ENCODE measurements at regions not wholly inside any gene's neighbourhood (a gene's known extent, or its start where the extent isn't known, plus 50 kb on each side); places are given as distances from the start of the nearest gene placed in this dataset.
"Not testable (repeated sequence)": the region's sequence is repeated elsewhere in the genome, so short reads cannot be mapped to it uniquely, and the experiment has no call there.

- TF ChIP-seq, protein P1, sequence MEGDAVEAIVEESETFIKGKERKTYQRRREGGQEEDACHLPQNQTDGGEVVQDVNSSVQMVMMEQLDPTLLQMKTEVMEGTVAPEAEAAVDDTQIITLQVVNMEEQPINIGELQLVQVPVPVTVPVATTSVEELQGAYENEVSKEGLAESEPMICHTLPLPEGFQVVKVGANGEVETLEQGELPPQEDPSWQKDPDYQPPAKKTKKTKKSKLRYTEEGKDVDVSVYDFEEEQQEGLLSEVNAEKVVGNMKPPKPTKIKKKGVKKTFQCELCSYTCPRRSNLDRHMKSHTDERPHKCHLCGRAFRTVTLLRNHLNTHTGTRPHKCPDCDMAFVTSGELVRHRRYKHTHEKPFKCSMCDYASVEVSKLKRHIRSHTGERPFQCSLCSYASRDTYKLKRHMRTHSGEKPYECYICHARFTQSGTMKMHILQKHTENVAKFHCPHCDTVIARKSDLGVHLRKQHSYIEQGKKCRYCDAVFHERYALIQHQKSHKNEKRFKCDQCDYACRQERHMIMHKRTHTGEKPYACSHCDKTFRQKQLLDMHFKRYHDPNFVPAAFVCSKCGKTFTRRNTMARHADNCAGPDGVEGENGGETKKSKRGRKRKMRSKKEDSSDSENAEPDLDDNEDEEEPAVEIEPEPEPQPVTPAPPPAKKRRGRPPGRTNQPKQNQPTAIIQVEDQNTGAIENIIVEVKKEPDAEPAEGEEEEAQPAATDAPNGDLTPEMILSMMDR (IDR thresholded peaks at IDR 0.05), result no peak
- TF ChIP-seq POLR2AphosphoS5 (IDR thresholded peaks at IDR 0.05; ENCODE audit: insufficient read depth in 1 of 2, low read depth in 1 of 2) (no peak), POLR2A (IDR thresholded peaks at IDR 0.05) (no peak)
- no peak for DNase-seq (ENCODE audit: extremely low spot score in 2 of 2)
- H3K27ac ChIP-seq, result no peak overlapping the region
- H3K4me1 ChIP-seq, result no peaks in the 10 kb centered on the region
- intact Hi-C loops (cut with DNase I), result no loop called here
- H3K36me3 ChIP-seq, result no peaks in the 10 kb centered on the region
- no peaks in the 10 kb centered on the region for H3K9me3 ChIP-seq
- H3K27me3 ChIP-seq, result no peaks in the 10 kb centered on the region
- H3K4me3 ChIP-seq, result no peak overlapping the region
These were observed 254.7 kb upstream of the CDH11 start for GRCh38 chr16:65376601-65377000.

DNA sequence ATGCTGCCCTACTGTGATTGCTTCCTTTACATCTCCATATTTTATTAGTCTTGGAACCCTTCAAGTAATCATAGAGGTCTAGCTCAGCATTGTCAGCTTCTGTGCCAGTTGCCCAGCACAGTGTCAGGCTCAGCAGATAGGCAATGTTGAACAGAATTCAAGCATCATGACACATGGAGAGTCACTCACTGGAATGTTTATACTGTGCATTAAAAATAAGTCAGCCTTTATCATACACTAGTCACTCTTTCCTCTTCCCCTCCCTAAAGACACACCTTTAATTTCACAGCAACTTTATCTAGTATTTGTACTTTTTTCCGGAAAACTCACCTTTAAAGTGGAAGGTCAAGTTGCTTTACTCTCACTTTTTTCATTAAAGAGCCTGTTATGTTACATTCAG, 253.8 kb upstream of the CDH11 start:
- Histone ChIP-seq H3K4me1 (no peaks in the 10 kb centered on the region), H3K36me3 (no peaks in the 10 kb centered on the region), H3K4me3 (no peak overlapping the region), H3K27ac (no peak overlapping the region), H3K27me3 (no peaks in the 10 kb centered on the region), H3K9me3 (no peaks in the 10 kb centered on the region)
- DNase-seq (ENCODE audit: extremely low spot score in 2 of 2), result no peak
- TF ChIP-seq, protein P1 (IDR thresholded peaks at IDR 0.05), result no peak
- TF ChIP-seq POLR2A (IDR thresholded peaks at IDR 0.05) (no peak), POLR2AphosphoS5 (IDR thresholded peaks at IDR 0.05; ENCODE audit: insufficient read depth in 1 of 2, low read depth in 1 of 2) (no peak)
- intact Hi-C loops (cut with DNase I), result no loop called here

GRCh38 chr16:65373097-65373496, 251.2 kb upstream of the CDH11 start:
- H3K4me3 ChIP-seq, result no peak overlapping the region
- H3K27me3 ChIP-seq, result no peaks in the 10 kb centered on the region
- intact Hi-C loops (cut with DNase I), result no loop called here
- H3K9me3 ChIP-seq, result no peaks in the 10 kb centered on the region
- TF ChIP-seq POLR2AphosphoS5 (IDR thresholded peaks at IDR 0.05; ENCODE audit: insufficient read depth in 1 of 2, low read depth in 1 of 2) (no peak), POLR2A (IDR thresholded peaks at IDR 0.05) (no peak)
- TF ChIP-seq, protein P1 (IDR thresholded peaks at IDR 0.05), result no peak
- H3K27ac ChIP-seq, result no peak overlapping the region
- no peaks in the 10 kb centered on the region for H3K36me3 ChIP-seq
- no peak for DNase-seq (ENCODE audit: extremely low spot score in 2 of 2)
- H3K4me1 ChIP-seq, result no peaks in the 10 kb centered on the region

GRCh38 chr16:65372171-65372570, 250.3 kb upstream of the CDH11 start:
- Histone ChIP-seq H3K27me3 (no peaks in the 10 kb centered on the region), H3K9me3 (no peaks in the 10 kb centered on the region), H3K36me3 (no peaks in the 10 kb centered on the region), H3K4me3 (no peak overlapping the region), H3K4me1 (no peaks in the 10 kb centered on the region), H3K27ac (no peak overlapping the region)
- TF ChIP-seq POLR2A (IDR thresholded peaks at IDR 0.05) (no peak), POLR2AphosphoS5 (IDR thresholded peaks at IDR 0.05; ENCODE audit: insufficient read depth in 1 of 2, low read depth in 1 of 2) (no peak)
- TF ChIP-seq, protein P1 (IDR thresholded peaks at IDR 0.05), result no peak
- DNase-seq (ENCODE audit: extremely low spot score in 2 of 2), result no peak
- intact Hi-C loops (cut with DNase I), result no loop called here

GRCh38 chr16:65365732-65366715, 244.2 kb upstream of the CDH11 start:
- DNase-seq (ENCODE audit: extremely low spot score in 2 of 2), result no peak
- intact Hi-C loops (cut with DNase I), result no loop called here

DNA sequence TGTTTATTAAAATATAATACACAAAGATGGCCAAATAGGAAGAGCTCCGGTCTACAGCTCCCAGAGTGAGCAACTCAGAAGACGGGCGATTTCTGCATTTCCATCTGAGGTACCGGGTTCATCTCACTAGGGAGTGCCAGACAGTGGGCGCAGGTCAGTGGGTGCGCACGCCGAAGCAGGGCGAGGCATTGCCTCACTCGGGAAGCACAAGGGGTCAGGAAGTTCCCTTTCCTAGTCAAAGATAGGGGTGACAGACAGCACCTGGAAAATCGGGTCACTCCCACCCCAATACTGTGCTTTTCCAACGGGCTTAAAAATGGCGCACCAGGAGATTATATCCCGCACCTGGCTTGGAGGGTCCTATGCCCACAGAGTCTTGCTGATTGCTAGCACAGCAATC, 234.9 kb upstream of the CDH11 start:
- H3K4me1 ChIP-seq; H3K36me3 ChIP-seq; H3K4me3 ChIP-seq; DNase-seq (ENCODE audit: extremely low spot score in 2 of 2); H3K9me3 ChIP-seq; H3K27ac ChIP-seq; intact Hi-C loops (cut with DNase I); H3K27me3 ChIP-seq: not testable (repeated sequence)

More at GRCh38 chr16:65365732-65366715, 244.2 kb upstream of the CDH11 start:
- Histone ChIP-seq H3K4me3 (no peak overlapping the region), H3K4me1 (no peaks in the 10 kb centered on the region), H3K36me3 (no peaks in the 10 kb centered on the region), H3K27me3 (no peaks in the 10 kb centered on the region), H3K27ac (no peak overlapping the region), H3K9me3 (no peaks in the 10 kb centered on the region)
- TF ChIP-seq, protein P1 (IDR thresholded peaks at IDR 0.05), result no peak
- TF ChIP-seq POLR2AphosphoS5 (IDR thresholded peaks at IDR 0.05; ENCODE audit: insufficient read depth in 1 of 2, low read depth in 1 of 2) (no peak), POLR2A (IDR thresholded peaks at IDR 0.05) (no peak)
